Activated CD8-positive, alpha-beta memory T cell treated with anti-CD3 and anti-CD28 coated beads, Interleukin-2, amount 50 U/mL, for 48 hours (primary cell): ENCODE measurements at regions not wholly inside any gene's neighbourhood (a gene's known extent, or its start where the extent isn't known, plus 50 kb on each side); places are given as distances from the start of the nearest gene placed in this dataset.

ENCODE experiments used
- DNase-seq: peaks from one replicate; pipeline ENCODE4 v3.0.0-alpha.2; 2020

DNA sequence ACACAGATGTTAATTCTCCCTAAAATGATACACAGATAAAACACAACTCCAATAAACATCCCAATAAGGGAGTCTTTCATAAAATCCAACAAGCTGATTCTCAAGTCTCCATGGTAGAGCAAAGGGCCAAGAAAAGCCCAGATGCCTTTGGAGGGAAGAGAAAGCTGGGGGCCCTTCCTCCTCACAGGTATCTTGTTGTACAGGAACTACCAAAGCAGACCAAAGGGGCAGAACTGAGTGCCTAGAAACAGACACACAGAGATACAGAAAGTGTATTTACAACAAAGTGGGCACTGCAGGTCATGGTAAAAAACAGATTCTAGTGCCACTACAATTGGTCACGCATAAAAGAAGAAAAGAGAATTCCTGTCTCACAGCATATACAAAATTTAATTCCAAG, 87.2 kb upstream of the NSMCE3 start:
- DNase-seq, result no peak

GRCh38 chr15:29355477-29355876, 85.9 kb upstream of the NSMCE3 start:
- DNase-seq, result no peak

GRCh38 chr15:29352402-29352801, 82.8 kb upstream of the NSMCE3 start:
- no peak for DNase-seq

DNA sequence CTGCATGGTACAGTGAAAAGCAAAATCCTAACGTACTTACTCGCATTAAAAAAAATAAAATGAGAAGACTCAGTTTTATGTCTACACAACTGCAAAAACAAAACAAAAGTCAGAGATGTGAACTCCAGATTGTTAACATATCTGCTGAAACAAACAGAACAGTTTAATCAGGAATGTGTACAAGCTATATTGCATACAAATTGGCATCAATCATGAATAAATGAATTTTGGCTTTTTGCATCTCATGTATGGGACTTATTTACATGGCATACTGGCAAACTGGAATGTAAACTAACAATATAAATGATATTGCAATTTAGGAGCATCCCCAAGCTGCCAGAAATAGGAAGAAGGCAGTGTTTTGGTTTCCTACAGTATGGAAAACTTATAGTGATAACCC, 79.6 kb upstream of the NSMCE3 start:
- DNase-seq, result no peak

GRCh38 chr15:29348336-29348914, 78.8 kb upstream of the NSMCE3 start:
- no peak for DNase-seq

- DNase-seq, result no peak
Observed at GRCh38 chr15:29346998-29347397, 77.4 kb upstream of the NSMCE3 start.

DNA sequence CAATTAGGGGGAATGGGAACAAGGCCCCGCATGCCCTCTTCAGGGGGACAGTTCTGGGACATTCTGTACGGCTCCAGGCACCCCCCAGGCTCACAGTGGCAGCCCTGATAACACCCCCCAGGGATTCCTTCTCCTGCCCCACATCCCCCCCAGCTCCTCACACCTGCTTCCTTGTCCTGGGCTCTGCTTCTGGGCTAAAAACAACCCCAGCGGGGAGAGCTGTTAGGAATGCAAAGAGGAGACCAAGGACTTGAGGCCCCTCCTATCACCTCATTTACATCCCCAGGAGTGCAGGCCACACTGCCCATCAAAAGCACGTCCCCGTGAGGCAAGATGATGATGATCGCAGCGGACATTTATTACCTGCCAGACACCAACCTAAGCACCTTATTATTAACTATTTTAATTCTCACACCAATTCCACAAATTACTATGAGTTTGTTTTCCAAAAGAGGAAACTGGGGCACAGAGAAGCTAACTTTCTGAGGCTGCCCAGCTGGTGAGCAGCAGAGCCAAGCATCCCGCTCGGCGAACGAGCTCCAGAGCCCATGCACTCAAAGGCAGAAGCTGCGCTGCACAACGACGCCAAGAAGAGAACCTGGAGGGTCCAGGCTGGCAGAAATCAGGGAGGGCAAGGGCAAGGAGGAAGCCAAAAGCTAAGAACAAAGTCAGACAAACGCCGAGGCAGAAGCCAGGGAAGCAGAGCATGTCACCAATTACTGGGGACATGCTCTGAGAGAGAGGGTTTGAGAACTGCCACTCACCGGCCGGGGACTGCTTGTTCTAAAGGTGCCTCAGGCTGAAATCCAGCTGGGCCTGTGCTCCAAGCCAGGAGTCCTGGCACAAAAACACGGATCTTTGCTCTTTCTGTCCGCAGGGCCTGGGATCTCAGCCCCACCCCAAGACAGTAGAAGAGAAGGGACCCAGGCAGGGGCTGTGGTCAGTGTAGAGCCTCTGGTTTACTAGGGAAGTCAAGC, 76.2 kb upstream of the NSMCE3 start:
- DNase-seq, result no peak

DNA sequence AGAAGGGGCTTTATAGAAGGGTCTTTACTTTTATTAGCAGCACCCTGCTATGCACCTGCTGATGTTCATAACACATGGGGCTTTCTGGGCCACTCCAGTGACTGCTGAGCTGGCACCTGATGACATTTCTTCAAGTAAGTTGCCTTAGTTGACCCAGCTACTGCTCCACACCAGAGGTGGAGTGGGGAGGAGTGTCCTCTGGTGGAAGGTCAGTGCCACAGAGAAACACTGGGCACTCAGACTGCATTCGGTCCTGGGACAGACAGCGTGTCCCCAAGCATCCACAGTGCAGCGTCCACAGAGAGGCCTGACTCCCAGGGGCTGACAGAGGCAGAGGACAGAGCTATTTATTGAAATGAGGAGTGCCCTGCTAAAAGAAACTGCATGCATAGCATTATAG, 74.9 kb upstream of the NSMCE3 start:
- no peak for DNase-seq

DNA sequence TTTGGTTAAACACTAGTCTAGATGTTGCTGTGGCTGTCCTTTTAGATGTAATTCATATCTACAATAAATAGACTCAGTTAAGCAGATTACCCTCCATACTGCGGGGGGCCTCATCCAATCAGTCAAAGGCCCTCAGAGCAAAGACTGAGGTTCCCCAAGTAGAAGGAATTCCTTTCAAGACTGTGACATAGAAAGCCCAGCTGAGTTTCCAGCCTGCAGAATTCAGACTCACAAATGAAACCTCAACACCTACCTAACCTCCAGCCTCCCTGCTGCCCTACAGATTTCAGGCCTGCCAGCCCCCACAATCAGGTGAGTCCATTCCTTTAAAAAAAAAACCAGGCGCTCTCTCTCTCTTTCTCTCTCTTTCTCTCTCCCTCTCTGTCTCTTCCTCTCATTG, 73.6 kb upstream of the NSMCE3 start:
- DNase-seq, result no peak

DNA sequence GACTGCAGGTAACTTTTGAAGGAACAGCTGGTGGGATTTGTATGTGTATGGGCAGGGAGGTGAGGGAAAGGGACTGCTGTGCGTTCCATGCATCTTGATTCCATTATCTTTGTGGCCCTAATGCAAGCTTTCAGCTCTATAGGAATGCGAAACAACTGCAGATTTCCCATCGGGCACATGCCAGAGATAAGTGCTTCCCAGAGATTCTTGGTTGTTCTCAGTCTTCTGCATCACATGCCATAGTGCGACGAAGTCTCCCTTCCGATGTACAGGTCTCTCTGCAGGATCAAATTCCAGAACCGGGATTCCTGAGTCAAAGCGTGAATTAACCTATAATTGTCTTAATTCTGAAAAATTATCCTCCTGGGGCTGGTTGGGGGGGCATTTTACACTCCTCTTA, 72.6 kb upstream of the NSMCE3 start:
- DNase-seq, result no peak

DNA sequence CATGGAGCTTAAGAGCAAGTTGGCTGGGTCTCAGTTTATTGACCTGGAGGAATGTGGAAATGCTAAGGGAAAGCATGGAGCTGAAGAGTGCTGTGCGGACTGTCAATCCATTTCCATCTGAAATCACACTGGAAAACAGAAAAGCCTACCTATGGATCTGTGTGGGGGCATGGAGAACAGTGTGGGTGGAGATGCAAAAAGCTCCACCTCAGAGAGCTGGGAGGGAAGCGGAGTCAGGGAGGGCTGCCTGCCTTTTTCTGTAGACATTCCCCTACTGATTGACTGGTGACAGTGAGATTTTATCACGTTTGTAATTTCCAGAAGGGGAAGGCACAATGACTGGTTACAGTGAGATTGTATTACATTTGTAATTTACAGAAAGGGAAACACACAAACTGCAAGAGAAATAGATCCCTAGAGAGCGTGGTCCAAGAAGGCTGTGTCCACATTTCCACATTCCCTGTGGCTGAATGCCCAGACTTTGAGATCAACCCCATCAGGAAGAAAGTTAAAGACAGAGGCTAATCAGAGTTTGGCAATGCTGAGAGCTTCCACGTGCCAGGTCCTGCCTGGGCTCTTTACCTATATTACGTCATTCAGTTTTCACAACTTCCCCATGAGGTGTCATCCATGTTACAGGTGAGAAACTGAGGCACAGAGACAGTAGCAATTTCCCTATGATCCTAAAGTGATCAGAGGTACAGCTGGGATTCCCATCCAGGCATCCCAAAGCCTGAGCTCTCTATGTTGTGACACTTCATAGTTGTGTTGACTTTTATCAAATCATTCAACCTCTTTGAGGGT, 67.7 kb upstream of the NSMCE3 start:
- DNase-seq, result no peak

DNA sequence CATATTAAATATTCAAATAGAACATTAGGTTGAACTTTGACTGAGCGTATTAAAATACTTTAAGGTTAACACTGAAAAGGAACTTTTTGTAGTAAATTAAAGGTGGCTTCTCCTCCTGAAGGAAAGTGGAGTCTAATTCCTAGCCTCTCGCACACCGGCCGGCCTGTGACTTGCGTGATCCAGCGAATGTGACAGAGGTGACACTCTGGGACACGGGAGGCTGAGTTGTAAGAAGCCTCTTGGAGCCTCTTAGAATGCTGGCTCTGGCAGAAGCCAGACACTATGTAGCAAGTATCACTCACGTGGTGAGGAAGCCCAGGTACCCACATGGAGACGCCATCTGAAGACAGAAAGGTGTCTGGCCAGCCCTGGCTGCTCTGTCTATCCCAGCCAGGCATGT, 64.9 kb upstream of the NSMCE3 start:
- no peak for DNase-seq

GRCh38 chr15:29333261-29333660, 63.6 kb upstream of the NSMCE3 start:
- no peak for DNase-seq

- no peak for DNase-seq
Observed at GRCh38 chr15:29331669-29332068, 62.0 kb upstream of the NSMCE3 start.

- no peak for DNase-seq
Observed at GRCh38 chr15:29331071-29331470, 61.4 kb upstream of the NSMCE3 start.

DNA sequence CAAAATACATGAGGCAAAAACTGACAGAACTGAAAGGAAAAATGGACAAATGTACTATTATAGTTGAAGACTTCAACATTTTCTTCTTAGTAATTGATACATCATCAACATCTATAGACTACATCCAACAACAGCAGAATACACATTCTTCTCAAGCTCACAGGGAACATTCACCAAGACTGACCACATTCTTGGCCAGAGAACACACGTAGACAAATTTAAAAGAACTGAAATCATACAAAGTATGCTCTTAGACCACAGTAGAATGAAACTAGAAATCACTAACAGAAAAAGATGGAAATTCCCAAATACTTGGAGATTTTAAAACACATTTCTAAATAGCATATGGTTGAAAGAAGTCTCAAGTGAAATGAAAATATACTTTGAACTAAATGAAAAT, 55.1 kb upstream of the NSMCE3 start:
- DNase-seq, result no peak

- DNase-seq, result no peak
Observed at GRCh38 chr15:29323557-29323956, 53.9 kb upstream of the NSMCE3 start.

DNA sequence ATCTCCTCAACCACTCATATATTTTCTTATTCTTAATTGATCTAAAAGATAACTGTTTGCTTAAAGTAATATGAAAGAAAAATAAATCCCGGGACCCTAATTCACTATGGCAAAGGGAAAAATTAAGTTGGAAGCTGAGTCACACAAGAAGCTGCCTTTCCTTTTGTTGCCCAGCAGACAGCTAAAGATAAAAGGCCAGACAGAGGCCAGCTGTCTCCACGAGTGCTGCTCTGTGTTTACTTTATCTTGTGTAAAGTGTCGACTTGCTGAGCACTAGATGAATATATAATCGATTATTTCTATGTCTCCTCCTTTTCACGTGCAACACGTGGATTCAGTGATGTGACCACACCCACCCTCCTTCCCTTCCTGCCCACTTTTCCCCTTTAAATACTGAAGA, 52.8 kb upstream of the NSMCE3 start:
- no peak for DNase-seq

GRCh38 chr15:29320420-29320819, 50.8 kb upstream of the NSMCE3 start:
- DNase-seq, result no peak

DNA sequence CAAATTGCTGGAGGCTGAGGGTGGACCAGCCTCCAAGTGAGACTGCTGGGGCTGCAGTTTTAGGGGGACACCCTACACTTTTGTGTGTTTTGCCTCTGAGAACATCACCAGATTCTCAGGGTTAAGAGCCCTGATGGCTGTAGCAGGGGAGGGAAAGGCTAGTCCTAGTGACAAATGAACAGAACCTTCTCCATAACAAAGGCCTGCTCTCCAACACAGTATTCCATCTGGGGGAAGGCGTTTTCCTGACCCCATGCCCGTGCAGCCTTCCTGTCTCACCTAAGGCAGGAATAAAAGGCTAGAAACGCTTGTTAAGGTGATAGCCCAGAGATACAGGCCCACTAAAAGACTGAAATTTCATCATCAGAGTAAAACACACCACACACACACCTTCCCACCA, 50.2 kb upstream of the NSMCE3 start:
- DNase-seq, result no peak
